D721Med (cell line): ENCODE measurements at regions not wholly inside any gene's neighbourhood (a gene's known extent, or its start where the extent isn't known, plus 50 kb on each side); places are given as distances from the start of the nearest gene placed in this dataset.
"Not testable (repeated sequence)": the region's sequence is repeated elsewhere in the genome, so short reads cannot be mapped to it uniquely, and the experiment has no call there.

Experiments used
- DNase-seq: peaks from one replicate; pipeline ENCODE4 v3.0.0; 2011; ENCODE audit warnings: low spot score; ENCODE audit not compliant: insufficient read length
- FAIRE-seq: peaks from 2 replicates; lab custom pipeline; 2011; peaks lifted over from hg19 to GRCh38; lab: Jason Lieb, UNC
- TF ChIP-seq, protein P1 (sequence below): IDR thresholded peaks from 2 replicates; pipeline ENCODE4 v1.5.1; 2012; ENCODE audit warnings: mild to moderate bottlenecking, control low read depth; ENCODE audit not compliant: insufficient read depth; ENCODE audit errors: missing control alignments

DNA sequence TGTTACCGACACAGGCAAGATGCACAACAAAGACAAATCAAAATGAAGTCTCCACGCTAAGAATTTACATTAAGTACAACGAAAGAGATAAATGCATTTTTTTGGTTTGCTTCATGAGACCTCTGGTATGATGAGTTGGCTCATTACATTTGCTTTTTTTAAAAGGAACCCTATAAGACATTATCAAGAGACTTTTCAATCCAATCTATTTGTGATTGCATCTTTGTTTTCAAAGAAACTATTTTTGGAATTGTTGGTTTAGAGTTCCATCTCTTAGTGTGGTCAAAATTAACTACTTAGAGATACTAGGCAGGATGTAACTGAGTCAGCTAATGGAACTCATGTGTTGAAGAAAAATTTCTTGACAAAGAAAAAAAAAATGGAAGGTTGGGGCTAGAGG is 200.1 kb downstream of the ZC3H11B start:
- DNase-seq (no peak), FAIRE-seq (peak; percentile 32)
- TF ChIP-seq, protein P1, sequence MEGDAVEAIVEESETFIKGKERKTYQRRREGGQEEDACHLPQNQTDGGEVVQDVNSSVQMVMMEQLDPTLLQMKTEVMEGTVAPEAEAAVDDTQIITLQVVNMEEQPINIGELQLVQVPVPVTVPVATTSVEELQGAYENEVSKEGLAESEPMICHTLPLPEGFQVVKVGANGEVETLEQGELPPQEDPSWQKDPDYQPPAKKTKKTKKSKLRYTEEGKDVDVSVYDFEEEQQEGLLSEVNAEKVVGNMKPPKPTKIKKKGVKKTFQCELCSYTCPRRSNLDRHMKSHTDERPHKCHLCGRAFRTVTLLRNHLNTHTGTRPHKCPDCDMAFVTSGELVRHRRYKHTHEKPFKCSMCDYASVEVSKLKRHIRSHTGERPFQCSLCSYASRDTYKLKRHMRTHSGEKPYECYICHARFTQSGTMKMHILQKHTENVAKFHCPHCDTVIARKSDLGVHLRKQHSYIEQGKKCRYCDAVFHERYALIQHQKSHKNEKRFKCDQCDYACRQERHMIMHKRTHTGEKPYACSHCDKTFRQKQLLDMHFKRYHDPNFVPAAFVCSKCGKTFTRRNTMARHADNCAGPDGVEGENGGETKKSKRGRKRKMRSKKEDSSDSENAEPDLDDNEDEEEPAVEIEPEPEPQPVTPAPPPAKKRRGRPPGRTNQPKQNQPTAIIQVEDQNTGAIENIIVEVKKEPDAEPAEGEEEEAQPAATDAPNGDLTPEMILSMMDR, result no peak

DNA sequence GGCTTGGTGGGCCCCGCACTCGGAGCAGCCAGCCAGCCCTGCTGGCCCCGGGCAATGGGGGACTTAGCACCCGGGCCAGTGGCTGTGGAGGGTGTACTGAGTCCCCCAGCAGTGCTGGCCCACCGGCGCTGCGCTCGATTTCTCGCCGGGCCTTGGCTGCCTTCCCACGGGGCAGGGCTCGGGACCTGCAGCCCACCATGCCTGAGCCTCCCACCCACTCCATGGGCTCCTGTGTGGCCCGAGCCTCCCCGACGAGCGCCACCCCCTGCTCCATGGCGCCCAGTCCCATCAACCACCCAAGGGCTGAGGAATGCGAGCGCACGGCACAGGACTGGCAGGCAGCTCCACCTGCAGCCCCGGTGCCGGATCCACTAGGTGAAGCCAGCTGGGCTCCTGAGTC is 202.2 kb downstream of the ZC3H11B start:
- not testable (repeated sequence) for DNase-seq, FAIRE-seq

DNA sequence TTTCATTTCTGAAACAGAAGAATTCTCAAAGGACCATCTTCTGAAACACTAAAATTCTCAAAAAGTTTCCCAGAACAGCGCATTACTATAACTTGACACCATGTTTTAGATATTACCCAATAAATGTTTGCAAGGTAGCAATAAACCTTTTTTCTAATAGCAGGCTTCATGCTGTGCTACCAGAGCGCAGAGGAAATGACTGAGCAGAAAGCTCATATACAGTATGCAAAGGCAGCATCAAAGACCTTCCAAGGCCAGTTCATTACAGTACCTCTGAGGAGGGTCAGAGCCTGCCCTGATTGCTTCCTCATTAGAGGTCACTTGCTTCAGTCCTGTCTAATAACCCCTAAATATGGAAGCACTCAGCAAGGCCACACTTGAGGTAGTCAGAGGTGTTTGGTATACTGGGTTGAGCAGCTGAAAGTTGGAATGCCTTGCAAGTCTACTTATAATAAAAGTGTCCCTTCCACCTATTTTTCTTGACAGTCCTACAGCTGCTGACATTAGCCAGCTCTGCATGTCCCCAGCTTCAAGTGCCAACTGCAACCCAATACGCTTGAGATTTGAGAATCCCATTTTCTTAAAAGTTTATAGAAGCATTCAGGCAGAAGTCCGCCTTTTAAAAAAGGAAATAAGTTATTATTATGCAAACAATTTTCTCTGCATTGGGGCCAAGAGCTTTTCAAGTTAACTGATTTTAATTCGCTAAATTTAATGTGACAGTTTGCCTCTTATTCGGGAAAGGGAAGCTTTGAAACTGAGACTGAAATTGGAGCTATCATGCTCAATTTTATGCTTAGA is 207.2 kb downstream of the ZC3H11B start:
- FAIRE-seq, result no peak
- no peak for DNase-seq
- TF ChIP-seq, protein P1, result no peak

DNA sequence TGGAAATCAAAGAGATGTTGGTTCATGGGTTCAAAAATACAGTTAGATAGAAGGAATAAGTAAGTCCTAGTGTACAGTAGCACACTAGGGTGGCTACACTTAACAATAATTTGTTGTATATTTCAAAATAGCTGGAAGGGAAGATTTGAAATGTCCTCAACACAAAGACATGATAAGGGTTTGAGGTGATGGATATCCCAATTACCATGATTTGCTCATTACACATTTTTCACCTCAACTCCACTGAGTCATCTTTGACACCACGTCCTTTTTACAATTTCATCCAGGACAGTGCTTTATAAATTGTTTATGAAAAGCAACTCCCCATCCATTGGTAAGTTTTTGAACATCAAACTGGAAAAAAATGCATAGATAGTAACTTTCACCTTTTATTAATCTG is 208.3 kb downstream of the ZC3H11B start:
- DNase-seq (no peak), FAIRE-seq (no peak)
- TF ChIP-seq, protein P1, result no peak

DNA sequence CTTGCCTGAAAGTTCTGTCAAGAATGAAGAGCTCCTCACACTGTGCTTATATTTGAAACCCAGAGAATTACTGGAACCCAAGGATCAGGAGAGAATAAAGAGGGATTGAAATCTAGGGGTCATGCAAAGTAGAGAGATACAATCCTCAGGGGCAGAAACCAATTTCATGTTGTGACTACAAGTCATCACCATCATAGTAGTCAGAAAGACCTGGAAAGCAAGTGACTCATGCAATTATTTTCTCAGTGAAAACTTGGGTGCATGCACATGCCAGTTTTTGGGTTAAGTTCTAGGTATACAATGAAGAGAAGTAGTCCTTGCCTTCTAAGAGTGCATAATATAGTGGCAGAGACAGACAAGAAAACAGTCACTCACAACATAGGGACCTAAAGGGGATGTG is 210.0 kb downstream of the ZC3H11B start:
- TF ChIP-seq, protein P1, result no peak
- DNase-seq, result no peak

DNA sequence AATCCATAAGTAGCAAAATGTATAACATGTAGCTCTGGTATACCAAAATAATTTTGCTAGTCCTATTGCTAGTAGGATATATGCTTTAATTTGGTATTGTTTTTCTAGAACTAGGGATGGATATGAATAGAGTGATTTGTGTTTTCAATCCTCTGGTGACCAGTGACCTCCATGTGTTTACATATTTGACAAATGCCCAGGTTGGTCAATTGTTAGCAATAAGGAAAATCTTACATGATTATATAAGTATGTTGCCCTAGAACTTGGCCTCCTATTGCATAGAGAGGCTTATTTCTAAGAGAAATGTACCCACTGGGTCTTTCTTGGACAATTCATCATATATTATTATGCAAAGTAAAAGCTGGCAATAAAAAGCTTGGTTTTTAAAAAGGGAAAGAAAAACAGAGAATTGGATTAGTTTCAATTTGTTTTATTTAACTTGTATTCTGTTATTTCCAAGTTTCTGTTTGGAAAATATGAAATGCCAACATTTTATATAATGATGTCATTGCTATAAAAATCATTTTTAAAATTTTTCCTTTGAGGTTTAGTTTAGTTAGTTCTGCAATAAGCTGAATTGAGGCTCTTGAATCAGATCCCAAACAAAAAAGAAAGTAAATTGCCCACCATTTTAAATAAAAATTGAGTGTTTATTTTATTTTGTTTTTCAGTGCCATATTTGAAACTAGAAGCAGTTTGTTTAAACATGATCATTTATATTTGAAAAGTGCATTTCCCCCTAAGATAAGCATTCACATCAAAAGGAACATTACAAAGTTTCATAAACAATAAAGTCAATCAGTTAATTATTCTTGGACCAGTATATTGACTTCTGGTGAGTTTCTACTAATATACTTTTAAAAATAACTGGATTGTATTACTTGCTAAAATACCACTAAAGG is 210.9 kb downstream of the ZC3H11B start:
- TF ChIP-seq, protein P1, result no peak
- peak; percentile 87 for FAIRE-seq

More for the DNA sequence above, 210.0 kb downstream of the ZC3H11B start:
- FAIRE-seq, result no peak

DNA sequence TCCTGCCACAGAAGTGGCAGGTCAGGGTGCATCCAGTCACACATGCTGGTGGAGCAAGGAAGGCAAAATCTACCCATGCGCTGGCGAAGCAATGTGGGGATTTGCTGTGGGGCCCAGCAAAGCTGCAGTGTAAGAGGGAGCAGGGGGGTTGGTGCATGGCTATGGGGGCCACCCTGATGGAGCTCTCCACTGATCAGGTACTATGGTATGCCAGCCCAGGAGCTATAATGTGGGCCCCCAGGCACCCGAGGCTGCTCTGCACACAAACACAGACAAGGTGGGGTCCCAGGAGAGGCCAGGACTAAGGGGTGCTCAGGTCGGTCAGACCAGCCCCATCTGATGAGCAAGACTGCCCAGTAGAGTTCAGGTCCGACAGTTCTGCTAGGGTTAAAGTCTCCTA is 213.5 kb downstream of the ZC3H11B start:
- FAIRE-seq (no peak), DNase-seq (no peak)
- TF ChIP-seq, protein P1, result no peak

More for the DNA sequence above, 210.9 kb downstream of the ZC3H11B start:
- no peak for DNase-seq
